Esophagus squamous epithelium (tissue), 5 donors: ENCODE measurements at regions not wholly inside any gene's neighbourhood (a gene's known extent, or its start where the extent isn't known, plus 50 kb on each side); places are given as distances from the start of the nearest gene placed in this dataset.

ENCODE experiments used
- DNase-seq: peaks from one replicate; lab custom pipeline; 2025; lab: John Stamatoyannopoulos, UW
- H3K27ac ChIP-seq, 4 donors: fragments of 200-600 bp; sonication (generic); one replicate each; pipeline ENCODE4 v1.5.1; 2016 to 2019; ENCODE audit warnings: mild to moderate bottlenecking in 1 of 4
- H3K27me3 ChIP-seq, 4 donors: fragments of 200-600 bp; sonication (generic); 1 replicate in 3 of 4; 2 replicates in 1 of 4; pipeline versions ENCODE4 v1.5.1 to v1.6.0; 2017 to 2021; ENCODE audit warnings: antibody characterized with exemption in 1 of 4
- H3K36me3 ChIP-seq, 3 donors: fragments of 200-600 bp; sonication (generic); one replicate each; pipeline ENCODE4 v1.5.1; 2016 to 2019
- H3K4me1 ChIP-seq, 3 donors: fragments of 200-600 bp; sonication (generic); one replicate each; pipeline ENCODE4 v1.5.1; 2017 to 2019
- H3K4me3 ChIP-seq, 4 donors: fragments of 200-600 bp; sonication (generic); 1 replicate in 3 of 4; 2 replicates in 1 of 4; pipeline ENCODE4 v1.5.1; 2016 to 2019; ENCODE audit warnings: mild to moderate bottlenecking in 2 of 4, moderate library complexity in 1 of 4
- H3K9me3 ChIP-seq, 3 donors: fragments of 200-600 bp; sonication (generic); one replicate each; pipeline ENCODE4 v1.5.1; 2016 to 2019
- CTCF ChIP-seq, 6 experiments: fragments of 450-650 bp in 4 of 6; fragments of 200-600 bp in 2 of 6; sonication (generic) in 2 of 6; IDR thresholded peaks; one replicate each; pipeline ENCODE4 v1.5.1; 2016 to 2019; ENCODE audit warnings: antibody characterized with exemption in 6 of 6, mild to moderate bottlenecking in 4 of 6, moderate library complexity in 4 of 6
- POLR2A ChIP-seq, 4 donors: fragments of 450-650 bp; IDR thresholded peaks; one replicate each; pipeline ENCODE4 v1.6.1; 2017; ENCODE audit warnings: antibody characterized with exemption in 4 of 4, mild to moderate bottlenecking in 4 of 4, moderate library complexity in 3 of 4
- WGBS, 2 donors: methylation state at CpG; one replicate each; pipeline ENCODE4 v1.1.5; 2018; 5-methylcytosine and 5-hydroxymethylcytosine counted together
- intact Hi-C: fragments of 100-400 bp; cut with DNase I; formaldehyde crosslinking; loops from one replicate; pipeline ENCODE4 v1.15.0; 2022
- donor health status: DM: yes; HTN: yes; CAD: no.

DNA sequence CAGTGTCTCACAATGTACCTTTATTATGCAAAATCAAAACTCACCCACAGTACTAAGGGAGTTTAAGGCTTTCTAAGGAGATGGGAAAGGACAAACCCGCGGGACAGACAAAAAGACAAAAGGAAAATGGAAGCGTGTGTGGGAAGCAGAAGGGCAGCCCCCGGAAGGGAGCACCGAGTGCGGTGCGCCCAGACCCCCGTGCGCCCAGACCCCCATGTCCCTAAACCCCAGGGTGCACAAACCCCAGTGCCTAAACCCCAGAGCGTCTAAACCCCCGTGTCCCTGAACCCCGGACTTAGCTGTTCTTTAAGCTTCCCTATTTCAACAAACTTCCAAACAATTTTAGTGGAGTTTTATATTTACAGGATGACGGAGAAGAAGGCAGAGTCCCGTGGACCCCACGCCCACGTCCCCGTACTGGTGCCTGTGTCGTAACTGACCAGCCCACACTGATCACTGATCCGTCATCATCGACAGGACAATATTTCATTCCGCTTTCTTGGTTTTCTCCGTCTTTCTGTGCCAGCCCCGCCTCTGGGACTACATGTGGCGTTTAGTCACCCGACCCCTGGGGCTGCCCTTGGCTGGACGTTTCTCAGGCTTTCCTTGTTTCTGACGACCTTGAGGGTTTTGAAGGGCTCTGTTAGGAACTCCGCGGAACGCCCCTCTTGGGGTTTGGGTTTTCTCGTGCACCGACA, 76.9 kb downstream of the RTP5 start:
- Histone ChIP-seq H3K4me3 (no peak overlapping the region), H3K9me3 (no peaks in the 10 kb centered on the region), H3K36me3 (no peaks in the 10 kb centered on the region), H3K27me3 (peaks cover 0 to 24% (median 0%) of the 10 kb centered on the region in 4 donors), H3K4me1 (peaks cover 0 to 8% (median 0%) of the 10 kb centered on the region in 3 donors), H3K27ac (no peak overlapping the region)
- intact Hi-C loops: no loop called here
- WGBS, 2 donors: 80 to 82% methylated on average over 31 to 32 of the region's 32 CpGs
- TF ChIP-seq POLR2A (IDR thresholded peaks at IDR 0.05) (no peak), CTCF (IDR thresholded peaks at IDR 0.05) (no peak)
- no peak for DNase-seq

DNA sequence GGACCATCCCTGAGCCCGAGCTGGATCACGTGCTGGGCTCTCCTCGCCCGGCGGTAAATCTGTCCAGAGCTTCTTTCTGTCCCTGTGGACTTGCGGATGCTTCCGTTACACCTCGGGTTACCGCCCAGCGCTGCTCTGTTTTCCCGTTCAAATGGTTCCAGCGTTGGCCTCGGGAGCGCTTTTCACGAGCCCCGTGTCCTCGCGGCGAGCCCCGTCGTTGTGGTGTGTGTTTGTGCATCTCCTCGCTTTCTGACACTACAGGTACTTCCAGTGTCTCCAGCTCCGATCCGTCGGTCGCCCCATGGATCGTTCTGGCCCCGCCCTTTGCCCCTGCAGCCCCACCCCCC, 77.4 kb downstream of the RTP5 start:
- no peak for DNase-seq
- H3K4me1 ChIP-seq: peaks cover 0 to 8% (median 0%) of the 10 kb centered on the region in 3 donors
- 86% methylated on average over 27 to 28 of the region's 28 CpGs for WGBS, 2 donors
- no peak overlapping the region for H3K4me3 ChIP-seq
- intact Hi-C loops: no loop called here
- H3K27ac ChIP-seq: no peak overlapping the region
- no peaks in the 10 kb centered on the region for H3K36me3 ChIP-seq
- TF ChIP-seq CTCF (IDR thresholded peaks at IDR 0.05) (no peak), POLR2A (IDR thresholded peaks at IDR 0.05) (no peak)
- H3K9me3 ChIP-seq: no peaks in the 10 kb centered on the region
- H3K27me3 ChIP-seq: peaks cover 0 to 24% (median 0%) of the 10 kb centered on the region in 4 donors

DNA sequence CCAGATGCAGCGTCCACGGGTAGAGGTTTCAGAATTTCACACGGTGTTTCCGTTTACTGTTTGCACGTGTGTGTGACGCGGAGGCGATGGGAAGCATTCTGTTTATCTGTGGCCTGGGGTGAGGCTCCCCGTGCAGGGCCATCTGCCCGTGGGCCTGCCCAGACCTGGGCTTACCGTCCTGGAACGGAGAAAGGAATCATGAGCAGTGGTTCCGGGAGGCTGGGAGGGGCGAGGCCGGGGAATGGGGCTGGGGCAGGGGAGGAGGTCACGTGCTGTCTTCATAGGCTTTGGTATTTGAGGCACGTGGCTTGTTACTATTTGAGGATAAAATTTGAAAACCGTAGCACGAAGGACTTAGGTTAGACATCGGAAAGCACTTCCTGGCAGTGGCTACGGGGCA, 77.9 kb downstream of the RTP5 start:
- DNase-seq: no peak
- intact Hi-C loops: no loop called here
- Histone ChIP-seq H3K27ac (no peak overlapping the region), H3K4me1 (peaks cover 0 to 8% (median 0%) of the 10 kb centered on the region in 3 donors), H3K9me3 (no peaks in the 10 kb centered on the region), H3K27me3 (peaks cover 0 to 24% (median 0%) of the 10 kb centered on the region in 4 donors), H3K36me3 (no peaks in the 10 kb centered on the region), H3K4me3 (no peak overlapping the region)
- WGBS, 2 donors: 66 to 76% methylated on average over 8 to 12 of the region's 21 CpGs
- TF ChIP-seq CTCF (IDR thresholded peaks at IDR 0.05): no peak
- no peak for TF ChIP-seq POLR2A (IDR thresholded peaks at IDR 0.05)

GRCh38 chr2:241947876-241948275, 78.3 kb downstream of the RTP5 start:
- WGBS, 2 donors: 73 to 92% methylated on average over 2 to 8 of the region's 19 CpGs
- H3K36me3 ChIP-seq: no peaks in the 10 kb centered on the region
- DNase-seq: no peak
- H3K27ac ChIP-seq: no peak overlapping the region
- peaks cover 0 to 24% (median 0%) of the 10 kb centered on the region in 4 donors for H3K27me3 ChIP-seq
- peaks cover 0 to 8% (median 0%) of the 10 kb centered on the region in 3 donors for H3K4me1 ChIP-seq
- intact Hi-C loops: no loop called here
- no peak for TF ChIP-seq POLR2A (IDR thresholded peaks at IDR 0.05)
- no peak for TF ChIP-seq CTCF (IDR thresholded peaks at IDR 0.05)
- no peaks in the 10 kb centered on the region for H3K9me3 ChIP-seq
- H3K4me3 ChIP-seq: no peak overlapping the region

- peaks cover 0 to 8% (median 0%) of the 10 kb centered on the region in 3 donors for H3K4me1 ChIP-seq
- intact Hi-C loops: no loop called here
- H3K27ac ChIP-seq: no peak overlapping the region
- peaks cover 0 to 24% (median 0%) of the 10 kb centered on the region in 4 donors for H3K27me3 ChIP-seq
- no peak overlapping the region for H3K4me3 ChIP-seq
- WGBS, 2 donors: 64 to 86% methylated on average over 7 to 8 of the region's 8 CpGs
- TF ChIP-seq POLR2A (IDR thresholded peaks at IDR 0.05) (no peak), CTCF (IDR thresholded peaks at IDR 0.05) (no peak)
- no peaks in the 10 kb centered on the region for H3K36me3 ChIP-seq
- no peak for DNase-seq
- H3K9me3 ChIP-seq: no peaks in the 10 kb centered on the region
These were observed 78.9 kb downstream of the RTP5 start for GRCh38 chr2:241948299-241948897.
